LNCAP (cell line): ENCODE measurements at regions not wholly inside any gene's neighbourhood (a gene's known extent, or its start where the extent isn't known, plus 50 kb on each side); places are given as distances from the start of the nearest gene placed in this dataset.

Source experiments
- CTCF ChIP-seq: fragments of 450-650 bp; IDR thresholded peaks from 2 replicates; pipeline ENCODE4 v1.5.1; 2017; ENCODE audit warnings: mild to moderate bottlenecking

DNA sequence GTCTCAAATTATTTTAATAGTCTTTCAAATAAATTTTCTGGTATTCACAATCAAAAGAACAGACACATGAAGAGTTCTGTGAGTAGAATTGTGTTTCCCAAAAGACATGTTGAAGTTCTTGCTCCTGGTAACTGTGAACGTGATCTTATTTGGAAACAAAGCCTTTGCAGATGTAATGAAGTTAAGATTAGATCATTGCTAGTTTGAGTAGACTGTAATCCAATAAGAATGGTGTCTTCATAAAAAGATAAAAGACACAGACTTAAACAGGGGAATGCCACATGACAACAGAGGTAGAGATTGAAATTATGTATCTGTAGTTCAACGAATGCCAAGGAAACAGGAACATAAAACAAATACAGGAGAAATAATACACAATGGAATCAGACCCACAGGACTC lies 357.4 kb upstream of the CA10 start:
- no peak for TF ChIP-seq CTCF

- TF ChIP-seq CTCF, result no peak
Measured at GRCh38 chr17:52505601-52506000, 347.1 kb upstream of the CA10 start.

- TF ChIP-seq CTCF, result no peak
Measured at GRCh38 chr17:52504081-52504480, 345.6 kb upstream of the CA10 start.

DNA sequence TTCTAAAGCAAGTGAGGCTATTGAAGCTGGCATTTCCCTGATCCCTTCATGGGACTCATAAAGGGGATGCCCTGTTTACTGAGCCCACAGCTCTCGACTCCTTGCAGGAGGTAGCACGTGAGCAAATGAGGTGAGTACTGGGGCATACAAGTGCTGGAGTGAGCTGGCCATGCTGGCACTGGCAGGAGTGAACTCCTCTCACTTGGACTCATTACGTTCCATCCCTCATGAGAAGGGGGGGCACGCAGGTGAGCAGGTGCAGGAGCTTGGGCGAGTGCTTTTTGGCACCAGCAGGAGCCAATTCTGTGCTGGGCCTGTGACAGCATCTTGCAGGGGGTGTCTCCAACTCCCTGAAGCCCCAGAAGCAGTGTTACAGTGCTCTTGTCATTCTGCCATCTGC lies 337.1 kb upstream of the CA10 start:
- no peak for TF ChIP-seq CTCF

- TF ChIP-seq CTCF, result no peak
Measured at GRCh38 chr17:52482271-52482670, 323.8 kb upstream of the CA10 start.

DNA sequence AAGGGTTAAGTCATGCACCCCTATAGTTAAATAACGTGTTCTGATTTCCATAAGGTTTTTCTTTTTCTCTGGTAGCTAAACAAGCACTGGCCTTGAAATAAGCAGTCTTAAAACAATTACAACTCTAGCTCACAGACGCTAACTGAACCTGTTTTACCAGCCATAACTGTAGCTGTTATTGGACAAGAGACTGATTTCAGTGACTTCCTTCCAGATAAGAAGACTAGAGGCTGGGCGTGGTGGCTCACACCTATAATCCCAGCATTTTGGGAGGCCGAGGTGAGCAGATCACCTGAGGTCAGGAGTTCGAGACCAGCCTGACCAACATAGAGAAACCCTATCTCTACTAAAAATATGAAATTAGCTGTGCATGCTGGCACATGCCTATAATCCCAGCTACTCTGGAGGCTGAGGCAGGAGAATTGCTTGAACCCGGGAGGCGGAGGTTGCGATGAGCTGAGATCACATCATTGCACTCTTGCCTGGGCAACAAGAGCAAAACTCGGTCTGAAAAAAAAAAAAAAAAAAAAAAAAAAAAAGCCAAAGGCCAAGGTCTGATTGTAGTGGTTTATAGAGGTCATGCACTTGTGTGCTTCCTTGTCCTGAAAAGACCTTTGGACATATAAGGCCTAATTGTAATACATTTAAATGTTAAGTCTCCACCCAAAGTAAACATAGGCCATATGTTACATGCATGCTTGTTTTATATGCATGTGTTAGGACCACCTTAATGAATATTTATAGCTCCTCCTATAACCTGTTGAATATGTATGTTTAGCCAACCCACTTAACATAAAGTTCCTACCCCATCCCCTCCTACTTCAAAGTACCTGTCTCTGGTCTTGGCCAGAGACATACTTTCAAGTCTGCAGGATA lies 319.5 kb upstream of the CA10 start:
- no peak for TF ChIP-seq CTCF

DNA sequence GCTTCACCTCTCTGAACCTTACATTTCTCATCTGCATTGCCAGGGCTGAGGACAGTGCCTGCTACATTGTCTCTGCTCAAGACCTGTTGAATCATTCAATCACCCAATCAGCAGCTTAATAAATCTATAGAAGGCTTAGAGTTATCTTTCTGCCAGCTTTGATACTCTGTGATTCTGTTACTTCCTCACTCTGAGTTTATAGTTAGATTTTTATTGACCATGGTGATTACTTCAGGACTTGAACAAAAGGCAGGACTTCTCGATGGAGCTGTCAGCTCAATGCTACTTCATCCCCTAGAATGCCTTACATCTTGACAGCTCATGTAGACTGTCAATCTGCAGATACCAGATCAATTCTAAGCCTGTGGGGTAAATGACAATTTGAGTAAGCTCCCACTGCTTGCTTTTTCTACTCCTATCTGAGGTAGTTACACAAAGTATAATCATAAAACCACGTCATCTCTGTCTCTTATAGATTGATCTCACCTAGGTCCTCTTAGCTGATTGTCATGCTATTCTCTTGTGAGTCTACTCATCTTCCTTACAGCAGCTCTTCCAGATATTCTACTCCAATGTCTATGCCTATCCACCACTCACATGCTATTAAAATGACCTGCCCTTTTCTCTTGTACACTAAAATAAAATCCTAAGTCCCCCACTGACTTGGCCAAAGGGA lies 318.3 kb upstream of the CA10 start:
- no peak for TF ChIP-seq CTCF
